Right renal pelvis (tissue), 4 donors: ENCODE measurements at regions not wholly inside any gene's neighbourhood (a gene's known extent, or its start where the extent isn't known, plus 50 kb on each side); places are given as distances from the start of the nearest gene placed in this dataset.
"Not testable (repeated sequence)": the region's sequence is repeated elsewhere in the genome, so short reads cannot be mapped to it uniquely, and the experiment has no call there.

ENCODE experiments used
- DNase-seq, 4 donors: peaks; one replicate each; pipeline ENCODE4 v3.0.0-alpha.2; 2013; ENCODE audit warnings: low read depth in 4 of 4, low spot score in 3 of 4, missing footprints in 1 of 4

- no peak for DNase-seq
Observed at GRCh38 chr13:80684217-80684991, 343.5 kb upstream of the SPRY2 start.

DNA sequence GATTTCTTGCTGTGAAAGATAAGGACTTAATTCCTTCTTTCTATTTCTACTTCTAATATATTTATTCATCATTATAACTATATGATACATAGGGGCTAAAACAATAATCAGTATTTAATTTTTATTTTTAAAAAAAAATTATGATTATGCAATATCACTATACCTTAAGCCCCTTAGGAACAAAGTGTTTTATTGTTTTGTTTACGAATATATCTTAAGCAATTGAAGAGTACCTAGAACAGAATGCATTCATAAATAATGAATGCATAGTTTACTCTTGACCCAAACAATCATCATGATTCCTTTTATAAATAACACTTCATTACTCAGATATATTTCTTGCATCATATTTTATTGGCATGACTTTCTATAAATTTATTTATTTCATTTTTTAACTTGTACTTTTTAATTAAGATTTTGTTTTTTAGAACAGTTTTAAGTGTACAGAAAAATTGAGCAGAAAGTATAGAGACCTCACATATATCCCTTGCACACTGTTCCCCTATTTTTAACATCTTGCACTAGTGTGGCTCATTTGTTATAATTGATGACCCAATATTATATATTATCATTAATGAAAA is 339.9 kb upstream of the SPRY2 start:
- no peak for DNase-seq

DNA sequence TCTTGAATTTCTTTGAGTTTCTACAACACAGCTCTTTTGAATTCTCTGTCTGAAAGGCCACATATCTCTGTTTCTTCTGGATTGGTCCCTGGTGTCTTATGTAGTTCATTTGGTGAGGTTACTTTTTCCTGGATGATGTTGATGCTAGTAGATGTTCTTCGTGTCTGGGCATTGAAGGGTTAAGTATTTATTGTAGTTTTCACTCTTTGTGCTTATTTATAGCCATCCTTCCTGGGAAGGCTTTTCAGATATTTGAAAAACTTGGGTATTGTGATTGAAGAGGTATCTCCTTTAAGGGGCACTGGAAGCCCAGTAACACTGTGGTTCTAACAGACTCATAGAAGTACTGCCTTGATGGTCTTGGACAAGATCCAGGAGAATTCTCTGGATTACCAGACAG is 338.5 kb upstream of the SPRY2 start:
- DNase-seq, result no peak

DNA sequence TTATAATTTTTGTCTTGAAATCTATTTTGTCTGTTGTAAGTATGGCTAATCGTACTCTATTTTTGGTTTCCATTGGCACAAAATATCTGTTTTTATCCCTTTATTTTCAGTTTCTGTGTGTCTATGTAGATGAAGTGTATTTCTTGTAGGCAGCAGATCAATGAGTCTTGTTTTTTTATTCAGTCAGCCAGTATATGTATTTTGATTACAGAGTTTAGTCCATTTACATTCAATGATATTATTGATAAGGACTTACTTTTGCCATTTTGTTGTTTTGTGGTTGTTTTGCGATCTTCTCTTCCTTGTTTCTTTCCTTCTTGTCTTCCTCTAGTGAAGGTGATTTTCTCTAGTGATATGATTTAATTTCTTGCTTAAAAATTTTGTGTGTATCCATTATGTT is 336.3 kb upstream of the SPRY2 start:
- DNase-seq, result no peak

- DNase-seq, result not testable (repeated sequence)
Observed at GRCh38 chr13:80675442-80675841, 334.5 kb upstream of the SPRY2 start.

- DNase-seq, result no peak
Observed at GRCh38 chr13:80671773-80672172, 330.8 kb upstream of the SPRY2 start.

DNA sequence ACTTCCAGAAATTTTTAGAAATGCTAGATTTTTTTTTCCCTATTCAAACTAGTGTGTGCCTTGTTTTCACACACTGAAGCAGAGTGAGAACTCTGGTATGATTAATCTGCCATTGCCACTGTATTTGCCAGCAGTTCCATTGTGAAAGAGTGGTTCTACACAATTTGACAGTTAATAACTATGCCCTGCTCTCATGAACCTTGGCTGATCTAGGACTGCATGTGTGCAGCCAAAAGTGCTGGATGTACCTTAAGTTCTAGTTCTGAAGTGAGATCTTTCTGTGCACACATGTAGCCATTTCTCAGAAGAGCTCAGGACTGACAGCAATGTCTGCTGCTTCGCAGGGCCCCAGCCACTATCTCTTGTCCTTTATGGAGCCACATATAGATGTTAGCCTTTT is 328.2 kb upstream of the SPRY2 start:
- no peak for DNase-seq

DNA sequence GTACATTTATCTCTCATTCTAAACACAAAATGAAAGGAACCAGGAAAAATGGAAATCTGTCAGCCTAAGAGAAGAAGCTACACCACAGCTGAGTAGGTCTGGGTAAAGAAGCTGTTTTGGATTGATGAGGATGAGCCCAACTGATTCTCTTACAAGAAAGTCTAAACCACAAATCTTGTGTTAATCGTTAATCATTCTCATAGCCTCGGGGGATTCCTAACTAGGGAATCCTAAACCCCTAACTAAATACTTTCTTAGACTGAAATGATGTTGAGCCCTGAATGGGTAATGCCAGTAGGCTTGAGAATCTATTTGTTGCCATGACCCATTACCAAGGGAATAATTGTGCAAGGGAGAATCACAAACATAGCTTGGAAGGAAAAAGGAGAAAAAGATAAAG is 327.5 kb upstream of the SPRY2 start:
- no peak for DNase-seq

GRCh38 chr13:80666782-80667552 is 326.0 kb upstream of the SPRY2 start:
- DNase-seq, result no peak

DNA sequence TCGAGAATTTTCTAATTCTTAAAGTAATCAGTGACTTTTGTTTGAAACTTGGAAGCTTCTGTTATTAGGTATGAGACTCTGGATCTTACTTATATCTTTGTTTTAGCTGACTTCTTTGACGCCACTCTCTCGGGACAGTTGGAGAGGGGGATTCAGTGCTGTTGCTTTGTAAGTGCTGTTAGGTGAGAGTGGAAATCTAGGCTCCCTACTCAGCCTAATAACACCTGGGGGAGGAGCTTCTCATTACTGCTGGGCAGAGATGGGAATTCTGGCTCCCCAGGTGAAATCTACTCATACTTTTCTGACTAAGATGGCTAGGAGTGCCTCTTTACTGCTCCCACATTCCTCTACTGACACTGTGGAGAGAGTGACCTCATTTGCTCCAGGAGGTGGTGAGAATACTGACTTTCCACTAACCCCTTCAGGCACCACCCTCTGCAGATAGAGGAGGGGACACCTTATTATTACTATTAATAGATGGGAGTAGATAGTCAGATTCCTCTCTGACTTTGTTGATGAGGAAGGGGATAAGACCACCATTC is 324.9 kb upstream of the SPRY2 start:
- DNase-seq, result no peak

GRCh38 chr13:80664950-80665349 is 324.0 kb upstream of the SPRY2 start:
- DNase-seq, result no peak

DNA sequence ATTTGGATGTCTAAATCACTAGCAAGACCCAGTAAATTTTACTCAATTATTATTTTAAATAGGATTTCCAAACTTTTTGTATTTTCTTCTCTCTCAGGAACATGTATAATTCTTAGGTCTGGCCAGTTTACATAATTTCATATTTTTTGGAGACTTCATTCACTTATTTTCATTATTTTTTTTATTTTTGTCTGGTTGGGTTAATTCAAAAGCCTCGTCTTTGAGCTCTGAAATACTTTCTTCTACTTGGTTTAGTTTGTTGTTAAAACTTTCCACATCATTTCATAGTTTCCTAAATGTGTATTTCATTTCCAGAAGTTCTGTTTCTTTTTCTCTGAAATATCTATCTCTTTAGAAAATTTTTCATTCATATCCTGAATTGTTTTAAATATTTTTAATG is 322.9 kb upstream of the SPRY2 start:
- no peak for DNase-seq

DNA sequence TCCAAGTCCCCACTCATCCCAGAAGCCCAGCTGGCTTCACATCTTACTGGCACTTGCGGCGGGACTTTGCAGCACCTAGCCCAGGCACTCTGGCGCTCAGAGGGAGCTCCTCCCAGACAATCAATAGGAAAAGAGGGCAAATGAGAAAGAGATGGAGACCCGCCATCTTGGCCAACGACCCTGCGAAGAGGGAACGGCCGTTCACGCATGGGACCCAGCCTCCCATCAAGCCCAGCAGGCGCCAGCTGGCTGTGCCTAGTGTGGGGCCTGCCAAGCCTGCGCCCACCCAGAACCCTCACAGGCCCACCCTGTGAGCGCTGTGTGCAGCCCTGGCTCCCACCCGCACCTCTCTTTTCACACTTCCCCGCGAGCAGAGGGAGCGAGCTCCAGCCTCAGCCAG is 317.8 kb upstream of the SPRY2 start:
- no peak for DNase-seq

DNA sequence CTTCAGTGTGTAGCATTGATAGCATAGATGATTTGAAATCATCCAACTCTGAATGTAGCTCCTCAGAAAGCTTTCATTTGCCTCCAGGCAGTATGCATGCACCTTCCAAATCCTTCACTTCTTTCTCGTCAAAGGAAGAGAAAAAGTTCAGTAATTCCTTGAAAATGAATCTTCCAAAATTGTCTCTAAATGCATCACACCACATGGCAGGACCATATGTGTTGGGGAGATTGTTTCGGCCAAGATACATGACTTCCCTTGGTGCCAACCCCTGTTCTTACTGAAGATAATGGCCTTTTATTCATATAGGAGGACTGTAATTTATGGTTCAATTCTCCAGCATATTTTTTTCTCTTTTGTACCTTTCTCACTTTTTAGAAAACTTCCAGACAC is 315.6 kb upstream of the SPRY2 start:
- DNase-seq, result no peak

DNA sequence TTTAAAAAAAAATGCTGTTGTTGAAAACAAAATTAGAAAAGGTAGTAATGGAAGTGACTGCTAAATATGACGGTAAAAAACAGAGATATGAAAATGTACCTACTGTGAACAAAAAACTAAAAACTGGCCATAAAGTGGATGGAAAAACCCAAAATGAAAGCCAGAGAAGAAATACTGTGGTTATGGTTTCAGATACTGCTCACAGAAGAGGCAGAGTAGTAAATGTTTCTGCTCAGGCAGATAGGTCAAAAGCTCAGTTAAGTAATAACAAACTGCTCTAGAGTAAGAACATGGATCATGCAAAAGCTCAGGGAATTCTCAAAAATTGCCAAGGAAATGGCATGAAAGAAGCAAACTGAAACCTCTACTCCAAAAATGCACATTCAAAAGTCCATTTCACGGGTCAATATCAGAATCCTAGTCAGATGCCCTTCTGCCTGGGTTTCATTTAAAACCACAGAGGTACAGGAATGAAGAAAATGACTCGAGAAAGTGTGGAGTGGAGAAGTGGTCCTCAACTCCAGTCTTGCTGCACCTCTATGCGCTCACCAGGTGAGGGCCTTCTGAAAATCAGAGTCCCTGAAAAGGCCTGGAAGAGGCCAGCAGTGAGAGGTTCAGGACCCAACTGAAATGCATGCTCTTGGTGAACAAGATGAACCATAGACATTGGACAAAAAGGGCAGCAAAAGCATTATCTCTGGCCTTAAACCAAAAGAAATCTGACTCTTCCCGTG is 315.0 kb upstream of the SPRY2 start:
- DNase-seq, result no peak

DNA sequence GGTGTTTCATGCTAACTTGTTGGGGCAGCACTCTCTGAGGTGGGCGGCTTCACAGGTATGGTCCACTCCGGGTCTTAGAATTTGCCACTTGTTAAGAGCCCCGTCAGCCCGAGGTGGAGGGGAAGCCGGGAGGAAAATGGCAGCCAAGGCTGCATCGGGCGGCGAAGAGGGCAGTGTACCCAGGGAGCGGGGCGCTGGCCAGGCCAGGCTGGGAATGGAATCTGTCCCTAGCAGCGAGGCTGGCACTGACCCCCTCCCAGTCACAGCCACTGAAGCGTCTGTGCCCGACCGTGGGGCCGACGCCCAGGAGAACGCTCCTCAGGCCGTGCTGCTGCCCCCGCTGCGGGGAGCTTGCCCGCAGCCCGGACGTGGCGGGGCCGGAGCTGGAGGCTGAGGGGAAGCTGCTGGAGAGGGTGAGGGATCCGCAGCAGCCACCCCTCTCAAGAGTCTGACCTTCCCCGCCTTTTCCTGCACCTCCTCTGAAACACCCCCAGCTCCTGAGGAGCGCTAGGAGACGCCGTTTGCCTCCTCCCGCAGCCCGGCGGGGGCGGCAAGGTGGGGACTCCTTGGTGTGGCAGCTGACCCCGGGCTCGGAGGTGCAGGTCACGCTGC is 313.8 kb upstream of the SPRY2 start:
- DNase-seq, result peak in 3 of 4 donors; percentile 7 to 33 (median 30)

DNA sequence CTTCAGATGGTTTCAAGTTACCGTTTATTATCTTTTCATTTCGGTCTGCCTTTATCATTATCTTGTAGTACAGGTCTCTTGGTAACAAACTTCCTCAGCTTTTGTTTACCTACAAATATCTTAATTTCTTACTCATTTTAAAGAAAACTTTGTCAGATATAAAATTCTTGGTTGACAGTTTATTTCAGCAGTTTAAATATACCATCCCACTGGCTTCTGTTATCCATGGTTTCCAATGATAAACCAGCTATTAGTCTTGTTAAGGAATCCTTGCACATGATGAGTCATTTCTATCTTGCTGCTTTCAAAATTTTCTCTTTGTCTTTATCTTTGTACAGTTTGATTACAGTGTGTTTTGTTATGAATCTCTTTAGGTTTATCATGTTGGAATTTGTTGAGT is 308.3 kb upstream of the SPRY2 start:
- no peak for DNase-seq

- no peak for DNase-seq
Observed at GRCh38 chr13:80642641-80643040, 301.7 kb upstream of the SPRY2 start.

- no peak for DNase-seq
Observed at GRCh38 chr13:80633251-80633650, 292.3 kb upstream of the SPRY2 start.

DNA sequence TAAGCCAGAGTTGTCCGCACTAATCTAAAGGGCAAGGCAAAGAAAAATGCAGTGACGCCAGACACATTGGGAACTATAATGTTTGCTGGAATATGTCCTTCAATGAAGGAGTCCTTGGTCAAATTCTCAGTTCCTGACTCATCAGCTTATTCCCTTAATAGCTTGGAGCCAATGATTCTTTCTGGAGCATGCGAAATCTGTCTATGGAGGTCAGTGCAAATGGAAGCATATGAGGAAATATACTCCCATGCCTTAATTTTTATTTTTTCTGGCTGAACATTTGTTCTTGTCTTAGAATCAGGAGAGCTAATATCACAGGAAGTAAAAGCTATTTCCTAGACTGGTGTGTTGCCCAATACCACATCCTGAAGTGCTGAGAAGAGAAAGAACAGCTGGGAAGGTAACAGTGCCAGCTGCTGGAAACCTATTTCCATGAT is 289.8 kb upstream of the SPRY2 start:
- no peak for DNase-seq
